CD4-positive, alpha-beta T cell treated with Interleukin-2 at 100 ng/mL for 4 hours (primary cell): ENCODE measurements at regions not wholly inside any gene's neighbourhood (a gene's known extent, or its start where the extent isn't known, plus 50 kb on each side); places are given as distances from the start of the nearest gene placed in this dataset.
A peak's percentile ranks its signal among the peaks of the same experiment; 100 is the strongest.

Source experiments
- DNase-seq: peaks from one replicate; pipeline ENCODE4 v3.0.0-alpha.2; 2020; ENCODE audit warnings: low spot score

- peak; percentile 21 for DNase-seq
Observed at GRCh38 chr10:61140765-61141392, 196.9 kb upstream of the RHOBTB1 start.

- DNase-seq = no peak
Observed at GRCh38 chr10:61139592-61139953, 195.6 kb upstream of the RHOBTB1 start.

GRCh38 chr10:61138708-61139591 lies 195.0 kb upstream of the RHOBTB1 start:
- DNase-seq = no peak

- no peak for DNase-seq
Observed at GRCh38 chr10:61136139-61136538, 192.2 kb upstream of the RHOBTB1 start.

- DNase-seq = no peak
Observed at GRCh38 chr10:61135276-61135721, 191.3 kb upstream of the RHOBTB1 start.

GRCh38 chr10:61130366-61130765 lies 186.4 kb upstream of the RHOBTB1 start:
- no peak for DNase-seq

- no peak for DNase-seq
Observed at GRCh38 chr10:61128196-61128595, 184.2 kb upstream of the RHOBTB1 start.

- DNase-seq = no peak
Observed at GRCh38 chr10:61125560-61126170, 181.7 kb upstream of the RHOBTB1 start.

- DNase-seq = no peak
Observed at GRCh38 chr10:61124756-61125530, 181.0 kb upstream of the RHOBTB1 start.

GRCh38 chr10:61120805-61121204 lies 176.8 kb upstream of the RHOBTB1 start:
- no peak for DNase-seq

- no peak for DNase-seq
Observed at GRCh38 chr10:61119573-61119972, 175.6 kb upstream of the RHOBTB1 start.

- no peak for DNase-seq
Observed at GRCh38 chr10:61115897-61116296, 171.9 kb upstream of the RHOBTB1 start.

GRCh38 chr10:61112771-61113170 lies 168.8 kb upstream of the RHOBTB1 start:
- DNase-seq = no peak

GRCh38 chr10:61110936-61111335 lies 167.0 kb upstream of the RHOBTB1 start:
- no peak for DNase-seq

GRCh38 chr10:61110188-61110844 lies 166.3 kb upstream of the RHOBTB1 start:
- no peak for DNase-seq

GRCh38 chr10:61108915-61109314 lies 164.9 kb upstream of the RHOBTB1 start:
- DNase-seq = no peak

GRCh38 chr10:61100887-61101286 lies 156.9 kb upstream of the RHOBTB1 start:
- DNase-seq = no peak

GRCh38 chr10:61099756-61100155 lies 155.8 kb upstream of the RHOBTB1 start:
- no peak for DNase-seq

GRCh38 chr10:61098966-61099365 lies 155.0 kb upstream of the RHOBTB1 start:
- no peak for DNase-seq

- DNase-seq = no peak
Observed at GRCh38 chr10:61097026-61097425, 153.0 kb upstream of the RHOBTB1 start.

- DNase-seq = no peak
Observed at GRCh38 chr10:61096056-61096455, 152.1 kb upstream of the RHOBTB1 start.

- DNase-seq = no peak
Observed at GRCh38 chr10:61091531-61091930, 147.5 kb upstream of the RHOBTB1 start.
